ENCODE measurements at regions not wholly inside any gene's neighbourhood (a gene's known extent, or its start where the extent isn't known, plus 50 kb on each side); places are given as distances from the start of the nearest gene placed in this dataset.
A peak's percentile ranks its signal among the peaks of the same experiment; 100 is the strongest.

- Histone ChIP-seq H4K20me1 (ENCODE audit: control insufficient read depth, insufficient read depth) (no peaks in the 10 kb centered on the region), H2AFZ (ENCODE audit: control insufficient read depth, low read depth, low read length) (no peak overlapping the region), H3K9me3 (replicated peaks; ENCODE audit: control insufficient read depth, insufficient read depth, low read length) (no peaks in the 10 kb centered on the region), H3K4me1 (ENCODE audit: control insufficient read depth, insufficient read depth, low read length) (peaks cover 9% of the 10 kb centered on the region), H3K4me3 (no peak overlapping the region), H3K9ac (ENCODE audit: control insufficient read depth, insufficient read depth, low read length) (no peak overlapping the region), H3K4me2 (ENCODE audit: control insufficient read depth, insufficient read depth) (no peak overlapping the region), H3K79me2 (ENCODE audit: control insufficient read depth, insufficient read depth, low read length) (no peaks in the 10 kb centered on the region), H3K27ac (ENCODE audit: control insufficient read depth, insufficient read depth) (no peak overlapping the region), H3K36me3 (ENCODE audit: control insufficient read depth in 2 of 2, insufficient read depth in 2 of 2, low read length in 1 of 2) (no peaks in the 10 kb centered on the region), H3K27me3 (replicated peaks in 1 of 2; ENCODE audit: control insufficient read depth in 2 of 2, insufficient read depth in 2 of 2, low read length in 1 of 2) (peaks cover 0 to 5% of the 10 kb centered on the region in 2 experiments; a peak in 3 of 4 replicates)
- intact Hi-C loops (cut with micrococcal nuclease; ENCODE audit: unreplicated experiment): no loop called here
- ATAC-seq: no peak
- POLR2A ChIA-PET: interaction anchor here (0.6 kb wide), 1 partner anchor 15 kb away, joined by 4 read pairs; no protein-coding TSS in a partner anchor
- no peak for FAIRE-seq
- in situ Hi-C loops (cut with MboI): no loop called here
- no peak for DNase-seq (ENCODE audit: low read depth, low spot score)
- BruUV-seq (replicated peaks): no TSS peak
- RAD21 ChIA-PET (ENCODE audit: unreplicated experiment): no interaction called here
- SMC1A ChIA-PET (ENCODE audit: uncharacterized antibody, unreplicated experiment): interaction anchor here (0.6 kb wide), 1 partner anchor 139 kb away, joined by 3 read pairs; no protein-coding TSS in a partner anchor
- WGBS (ENCODE audit: insufficient coverage, insufficient replicate concordance, low lambda C conversion rate, missing lambda C conversion rate): 30% methylated on average over 6 of the region's 6 CpGs
- CTCF ChIA-PET: no interaction called here
- TF ChIP-seq SPI1 (IDR thresholded peaks at IDR 0.05; ENCODE audit: borderline replicate concordance, insufficient read depth, low read depth, low read length): peak; percentile 34; the same call in 1 of the 2 replicates
- no peak for TF ChIP-seq CBFB (IDR thresholded peaks at IDR 0.05; ENCODE audit: low read depth)
These were observed 140.8 kb upstream of the SERP2 start for GRCh38 chr13:44232774-44233173.

- H3K9me3 ChIP-seq (replicated peaks; ENCODE audit: control insufficient read depth, insufficient read depth, low read length): no peaks in the 10 kb centered on the region
- no peak for ATAC-seq
- no peak for TF ChIP-seq HDAC6 (IDR thresholded peaks at IDR 0.05; ENCODE audit: unreplicated experiment)
- no peak for TF ChIP-seq E2F8 (IDR thresholded peaks at IDR 0.05; ENCODE audit: low read depth, partially characterized antibody)
- TF ChIP-seq RBBP5 (conservative IDR thresholded peaks at IDR 0.05): no peak
- no peak for TF ChIP-seq NR2C1 (IDR thresholded peaks at IDR 0.05)
- no peak for TF ChIP-seq NRF1 (conservative IDR thresholded peaks at IDR 0.05; ENCODE audit: low read depth, low read length)
- no peak for TF ChIP-seq ZBED1 (IDR thresholded peaks at IDR 0.05; ENCODE audit: borderline replicate concordance)
- H4K20me1 ChIP-seq (ENCODE audit: control insufficient read depth, insufficient read depth): no peaks in the 10 kb centered on the region
- no peak for FAIRE-seq
- peaks cover 0 to 3% of the 10 kb centered on the region in 2 experiments; a peak in 3 of 4 replicates for H3K27me3 ChIP-seq (replicated peaks in 1 of 2; ENCODE audit: control insufficient read depth in 2 of 2, insufficient read depth in 2 of 2, low read length in 1 of 2)
- no peaks in the 10 kb centered on the region for H3K79me2 ChIP-seq (ENCODE audit: control insufficient read depth, insufficient read depth, low read length)
- BruUV-seq (replicated peaks): no TSS peak
- SMC1A ChIA-PET (ENCODE audit: uncharacterized antibody, unreplicated experiment): interaction anchor here (2.4 kb wide), 1 partner anchor 10 kb away, joined by 5 read pairs; no protein-coding TSS in a partner anchor
- WGBS (ENCODE audit: insufficient coverage, insufficient replicate concordance, low lambda C conversion rate, missing lambda C conversion rate): 100% methylated on average over 1 of the region's 1 CpG
- no peak overlapping the region for H3K27ac ChIP-seq (ENCODE audit: control insufficient read depth, insufficient read depth)
- no peak overlapping the region for H2AFZ ChIP-seq (ENCODE audit: control insufficient read depth, low read depth, low read length)
- in situ Hi-C loops (cut with MboI) (no loop called here), intact Hi-C loops (cut with micrococcal nuclease; ENCODE audit: unreplicated experiment) (no loop called here)
- POLR2A ChIA-PET: no interaction called here
- no peak overlapping the region for H3K4me3 ChIP-seq
- peaks cover 14% of the 10 kb centered on the region for H3K4me1 ChIP-seq (ENCODE audit: control insufficient read depth, insufficient read depth, low read length)
- no peak for DNase-seq (ENCODE audit: low read depth, low spot score)
- RAD21 ChIA-PET (ENCODE audit: unreplicated experiment): no interaction called here
- H3K36me3 ChIP-seq (ENCODE audit: control insufficient read depth in 2 of 2, insufficient read depth in 2 of 2, low read length in 1 of 2): no peaks in the 10 kb centered on the region
- no peak overlapping the region for H3K9ac ChIP-seq (ENCODE audit: control insufficient read depth, insufficient read depth, low read length)
- no peak overlapping the region for H3K4me2 ChIP-seq (ENCODE audit: control insufficient read depth, insufficient read depth)
- CTCF ChIA-PET: no interaction called here
These were observed 139.1 kb upstream of the SERP2 start for GRCh38 chr13:44234566-44234965.

All from GM12878 (cell line).